ENCODE measurements at regions not wholly inside any gene's neighbourhood (a gene's known extent, or its start where the extent isn't known, plus 50 kb on each side); places are given as distances from the start of the nearest gene placed in this dataset.

DNA sequence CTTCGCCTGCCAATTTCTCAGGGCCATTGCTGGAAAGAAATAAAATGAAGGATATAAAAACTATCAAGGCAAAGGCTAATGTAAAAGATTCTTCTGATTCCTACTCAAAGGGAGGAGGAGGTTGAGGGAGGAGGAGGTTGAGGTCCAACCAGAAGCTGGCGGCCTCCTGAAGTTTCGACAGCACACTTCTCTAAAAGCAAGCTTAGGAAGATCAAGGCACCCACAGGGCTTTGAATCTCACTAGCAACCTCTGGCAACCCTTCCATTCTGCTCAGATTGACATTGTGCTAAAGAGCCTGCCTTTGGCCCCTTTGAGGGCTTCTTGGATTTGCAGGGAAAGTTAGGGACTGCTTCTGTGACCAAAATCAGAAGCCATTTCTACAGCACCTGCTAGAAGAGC lies 81.5 kb upstream of the TNRC6C start:
- ATAC-seq (ENCODE audit: low read depth in 2 of 2) (no peak), DNase-seq (no peak)
- Histone ChIP-seq H3K4me3 (ENCODE audit: low read depth, low read length) (no peak overlapping the region), H3K4me1 (ENCODE audit: control insufficient read depth, insufficient read depth, low read length, poor library complexity, severe bottlenecking) (peaks cover 55% of the 10 kb centered on the region), H3K27me3 (ENCODE audit: control insufficient read depth, insufficient read depth, low read length) (no peaks in the 10 kb centered on the region), H3K27ac (ENCODE audit: insufficient read depth, low read length, poor library complexity, severe bottlenecking) (no peak overlapping the region), H3K36me3 (ENCODE audit: control insufficient read depth, insufficient read depth, low read length) (no peaks in the 10 kb centered on the region), H3K9me3 (ENCODE audit: control insufficient read depth in 2 of 2, low read length in 2 of 2) (peaks cover 0 to 7% of the 10 kb centered on the region in 2 experiments)
- H3K9me3 Mint-ChIP-seq = peaks cover 0 to 5% (median 2%) of the 10 kb centered on the region in 7 donors
- no peaks in the 10 kb centered on the region for H3K36me3 Mint-ChIP-seq
- H3K27me3 Mint-ChIP-seq = no peaks in the 10 kb centered on the region
- peaks cover 11 to 83% (median 32%) of the 10 kb centered on the region in 4 donors for H3K4me1 Mint-ChIP-seq
- H3K27ac Mint-ChIP-seq = peak overlapping the region in 2 of 3 donors; percentile 63 to 67
- peak overlapping the region in 3 of 4 donors; percentile 15 to 43 (median 28) for H3K4me3 Mint-ChIP-seq

DNA sequence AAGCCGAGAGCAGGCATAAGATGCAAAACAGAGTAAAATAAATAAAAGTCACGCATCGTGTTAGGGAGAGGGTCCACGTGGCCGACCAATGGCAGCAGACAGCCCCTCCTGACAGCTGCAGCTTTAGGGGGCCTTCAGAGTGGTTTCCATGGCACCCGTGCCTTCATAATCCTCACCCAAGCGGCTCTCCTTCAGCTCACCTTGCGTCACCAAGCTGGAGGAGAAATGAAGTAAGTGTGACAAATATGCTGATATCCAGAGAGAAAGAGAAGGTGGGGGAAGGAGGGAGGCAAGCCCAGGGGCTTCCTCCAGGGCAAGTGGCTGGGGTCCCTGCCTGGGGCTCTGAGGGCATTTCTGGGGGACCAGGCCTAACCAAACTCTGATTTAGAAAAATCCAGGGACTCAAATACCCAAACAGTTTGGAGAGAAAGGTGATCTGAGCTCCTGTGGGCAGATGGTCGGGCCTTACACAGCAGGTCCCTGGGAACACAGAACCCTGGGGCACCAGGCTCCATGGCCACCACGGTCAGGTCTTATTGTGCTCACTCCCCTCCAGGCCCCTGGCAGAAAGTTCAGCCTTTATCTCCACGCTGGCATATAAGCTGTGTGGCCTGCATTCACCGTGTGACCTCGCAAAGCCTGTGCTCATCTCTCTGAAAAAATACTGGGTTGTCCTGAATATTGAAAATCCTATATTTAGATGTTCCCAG lies 80.7 kb upstream of the TNRC6C start:
- Mint-ChIP-seq H3K27ac (peak overlapping the region; percentile 67 to 99 (median 84)), H3K27me3 (no peaks in the 10 kb centered on the region), H3K9me3 (peaks cover 0 to 5% (median 2%) of the 10 kb centered on the region in 7 donors), H3K36me3 (no peaks in the 10 kb centered on the region), H3K4me3 (peak overlapping the region in 2 of 4 donors; percentile 28 to 48), H3K4me1 (peaks cover 7 to 83% (median 36%) of the 10 kb centered on the region in 4 donors)
- Histone ChIP-seq H3K36me3 (ENCODE audit: control insufficient read depth, insufficient read depth, low read length) (no peaks in the 10 kb centered on the region), H3K27ac (ENCODE audit: insufficient read depth, low read length, poor library complexity, severe bottlenecking) (no peak overlapping the region), H3K27me3 (ENCODE audit: control insufficient read depth, insufficient read depth, low read length) (no peaks in the 10 kb centered on the region), H3K4me3 (ENCODE audit: low read depth, low read length) (no peak overlapping the region), H3K9me3 (ENCODE audit: control insufficient read depth in 2 of 2, low read length in 2 of 2) (peaks cover 0 to 7% of the 10 kb centered on the region in 2 experiments), H3K4me1 (ENCODE audit: control insufficient read depth, insufficient read depth, low read length, poor library complexity, severe bottlenecking) (peaks cover 55% of the 10 kb centered on the region)
- DNase-seq (no peak), ATAC-seq (ENCODE audit: low read depth in 2 of 2) (no peak)

DNA sequence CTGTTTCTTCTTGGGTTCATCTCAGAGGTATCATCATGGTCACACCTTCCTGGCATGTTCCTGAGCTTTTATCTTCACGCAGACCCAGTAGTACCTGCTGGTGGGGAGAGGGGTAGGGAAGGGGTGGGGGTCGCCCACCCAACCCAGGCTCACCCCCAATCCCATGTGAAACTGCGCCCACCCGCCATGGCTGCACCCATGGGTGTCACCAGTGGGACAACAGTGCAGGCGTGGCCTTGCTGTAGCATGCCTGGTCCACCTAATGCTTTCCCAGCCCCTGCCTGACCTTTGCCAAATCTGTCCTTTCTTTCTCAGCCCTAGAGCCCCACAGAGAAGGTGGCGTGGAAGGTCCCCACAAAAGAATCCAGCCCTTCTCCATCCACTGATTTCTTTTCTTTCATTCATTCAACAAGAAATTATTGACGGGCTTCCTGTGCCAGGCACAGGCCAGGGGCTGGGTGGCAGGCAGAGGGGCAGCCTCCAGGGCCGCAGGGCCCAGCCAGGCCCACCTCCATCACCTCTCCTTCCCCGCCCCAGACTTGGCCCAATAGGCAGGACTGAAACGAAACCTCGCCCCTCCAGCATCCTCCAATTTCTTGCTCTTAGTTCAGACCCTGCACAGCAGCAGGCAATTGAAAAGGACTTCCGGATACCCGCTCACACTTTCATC lies 79.1 kb upstream of the TNRC6C start:
- H3K9me3 Mint-ChIP-seq = peaks cover 0 to 5% (median 2%) of the 10 kb centered on the region in 7 donors
- peaks cover 59% of the 10 kb centered on the region for H3K4me1 ChIP-seq (ENCODE audit: control insufficient read depth, insufficient read depth, low read length, poor library complexity, severe bottlenecking)
- ATAC-seq (ENCODE audit: low read depth in 2 of 2) (no peak), DNase-seq (no peak)
- no peaks in the 10 kb centered on the region for H3K36me3 Mint-ChIP-seq
- no peaks in the 10 kb centered on the region for H3K27me3 Mint-ChIP-seq
- H3K27ac Mint-ChIP-seq = peak overlapping the region; percentile 92 to 99 (median 99)
- peak overlapping the region in 1 of 4 donors; percentile 3 for H3K4me3 Mint-ChIP-seq
- peak overlapping the region; percentile 97 for H3K27ac ChIP-seq (ENCODE audit: insufficient read depth, low read length, poor library complexity, severe bottlenecking)
- H3K4me3 ChIP-seq (ENCODE audit: low read depth, low read length) = no peak overlapping the region
- H3K27me3 ChIP-seq (ENCODE audit: control insufficient read depth, insufficient read depth, low read length) = no peaks in the 10 kb centered on the region
- H3K36me3 ChIP-seq (ENCODE audit: control insufficient read depth, insufficient read depth, low read length) = no peaks in the 10 kb centered on the region
- H3K4me1 Mint-ChIP-seq = peaks cover 0 to 82% (median 38%) of the 10 kb centered on the region in 4 donors
- peaks cover 0 to 7% of the 10 kb centered on the region in 2 experiments for H3K9me3 ChIP-seq (ENCODE audit: control insufficient read depth in 2 of 2, low read length in 2 of 2)

DNA sequence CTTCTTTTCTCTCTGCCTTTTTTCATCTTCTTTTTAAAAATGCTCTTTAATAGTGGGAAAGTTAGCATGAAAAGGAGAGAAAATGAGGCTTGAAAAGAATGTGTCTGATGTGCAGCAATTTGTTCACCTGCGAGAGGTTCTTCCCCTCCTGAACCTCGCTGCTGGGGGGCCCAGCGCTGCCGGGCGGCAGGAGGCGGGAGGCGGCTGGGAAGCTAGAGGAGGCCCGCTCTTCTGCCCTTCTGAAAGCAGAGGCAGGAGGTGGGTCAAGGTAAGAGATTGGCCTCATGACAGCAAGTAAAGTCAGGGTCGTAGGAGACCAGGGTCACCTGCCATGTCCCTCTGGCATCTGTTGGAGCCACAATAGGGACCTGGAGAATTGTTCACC lies 78.6 kb upstream of the TNRC6C start:
- Histone ChIP-seq H3K27ac (ENCODE audit: insufficient read depth, low read length, poor library complexity, severe bottlenecking) (peak overlapping the region; percentile 97), H3K36me3 (ENCODE audit: control insufficient read depth, insufficient read depth, low read length) (no peaks in the 10 kb centered on the region), H3K27me3 (ENCODE audit: control insufficient read depth, insufficient read depth, low read length) (no peaks in the 10 kb centered on the region), H3K9me3 (ENCODE audit: control insufficient read depth in 2 of 2, low read length in 2 of 2) (peaks cover 0 to 7% of the 10 kb centered on the region in 2 experiments), H3K4me1 (ENCODE audit: control insufficient read depth, insufficient read depth, low read length, poor library complexity, severe bottlenecking) (peaks cover 59% of the 10 kb centered on the region), H3K4me3 (ENCODE audit: low read depth, low read length) (no peak overlapping the region)
- Mint-ChIP-seq H3K27me3 (no peaks in the 10 kb centered on the region), H3K9me3 (peaks cover 0 to 5% (median 2%) of the 10 kb centered on the region in 7 donors), H3K36me3 (no peaks in the 10 kb centered on the region), H3K27ac (peak overlapping the region; percentile 82 to 99 (median 99)), H3K4me1 (peaks cover 0 to 87% (median 40%) of the 10 kb centered on the region in 4 donors), H3K4me3 (peak overlapping the region in 3 of 4 donors; percentile 22 to 95 (median 73))
- ATAC-seq (ENCODE audit: low read depth in 2 of 2) (no peak), DNase-seq (no peak)

DNA sequence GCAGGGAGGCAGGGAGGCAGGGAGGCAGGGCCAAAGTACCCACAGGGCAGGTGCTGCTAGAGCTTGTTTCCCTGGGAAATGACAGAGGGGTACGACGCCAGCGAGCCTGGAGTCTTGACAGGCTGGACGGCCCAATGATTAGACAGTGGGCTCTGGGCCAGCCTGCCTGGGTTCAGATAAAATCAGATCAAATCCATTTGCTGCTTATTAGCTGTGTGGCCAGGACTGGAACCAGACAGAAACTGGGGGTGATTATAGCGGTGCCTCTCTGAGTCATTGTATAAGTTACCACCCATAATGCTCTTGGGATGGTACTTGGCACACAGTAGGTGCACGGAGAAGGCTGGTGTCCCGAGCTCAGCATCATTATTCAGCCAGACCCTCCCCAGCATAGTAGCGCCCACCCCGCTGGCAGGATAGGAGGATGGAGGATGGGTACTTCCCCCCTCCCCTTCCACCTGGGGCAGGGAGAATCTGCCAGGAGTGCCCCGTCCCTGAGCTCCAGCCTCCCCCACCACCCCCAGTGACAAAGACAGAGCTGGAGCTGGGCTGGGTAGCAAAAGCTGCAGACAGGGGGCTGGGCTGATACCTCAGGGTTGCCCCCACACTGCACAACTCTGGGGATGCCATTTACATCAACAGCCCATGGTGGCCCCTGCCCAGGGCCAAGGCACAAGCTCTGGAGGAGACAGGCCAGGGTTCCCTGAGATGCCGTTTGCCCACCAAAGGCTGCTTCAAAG lies 77.6 kb upstream of the TNRC6C start:
- Histone ChIP-seq H3K4me3 (ENCODE audit: low read depth, low read length) (peak overlapping the region; percentile 79), H3K9me3 (ENCODE audit: control insufficient read depth in 2 of 2, low read length in 2 of 2) (peaks cover 0 to 3% of the 10 kb centered on the region in 2 experiments), H3K27me3 (ENCODE audit: control insufficient read depth, insufficient read depth, low read length) (no peaks in the 10 kb centered on the region), H3K4me1 (ENCODE audit: control insufficient read depth, insufficient read depth, low read length, poor library complexity, severe bottlenecking) (peaks cover 59% of the 10 kb centered on the region), H3K27ac (ENCODE audit: insufficient read depth, low read length, poor library complexity, severe bottlenecking) (peak overlapping the region; percentile 97), H3K36me3 (ENCODE audit: control insufficient read depth, insufficient read depth, low read length) (no peaks in the 10 kb centered on the region)
- DNase-seq (no peak), ATAC-seq (ENCODE audit: low read depth in 2 of 2) (no peak)
- Mint-ChIP-seq H3K36me3 (no peaks in the 10 kb centered on the region), H3K4me1 (peaks cover 0 to 86% (median 39%) of the 10 kb centered on the region in 4 donors), H3K27ac (peak overlapping the region; percentile 99), H3K4me3 (peak overlapping the region; percentile 73 to 95 (median 83)), H3K9me3 (peaks cover 0 to 3% (median 0%) of the 10 kb centered on the region in 7 donors), H3K27me3 (peaks cover 2% of the 10 kb centered on the region)

DNA sequence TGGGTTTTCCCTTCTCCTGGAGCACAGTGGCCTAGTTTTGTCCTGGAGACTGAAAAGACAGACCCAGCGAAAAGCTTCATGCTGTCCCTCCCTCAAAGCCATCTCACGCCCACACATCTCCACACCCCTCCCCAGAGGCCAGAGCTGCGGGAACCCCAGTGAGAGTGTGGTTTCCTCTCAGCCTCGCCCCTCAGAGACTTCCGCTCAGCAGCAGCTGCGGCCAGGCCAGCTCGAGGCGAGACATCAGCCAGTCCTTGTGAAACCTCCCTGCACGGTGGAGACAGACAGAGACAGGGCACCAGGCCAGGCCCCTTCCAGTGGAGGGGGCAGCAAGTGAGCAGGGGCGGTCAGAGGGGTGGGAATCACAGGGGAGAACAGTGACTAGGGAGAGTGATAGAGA lies 77.0 kb upstream of the TNRC6C start:
- Histone ChIP-seq H3K36me3 (ENCODE audit: control insufficient read depth, insufficient read depth, low read length) (no peaks in the 10 kb centered on the region), H3K9me3 (ENCODE audit: control insufficient read depth in 2 of 2, low read length in 2 of 2) (no peaks in the 10 kb centered on the region), H3K27ac (ENCODE audit: insufficient read depth, low read length, poor library complexity, severe bottlenecking) (peak overlapping the region; percentile 97), H3K4me1 (ENCODE audit: control insufficient read depth, insufficient read depth, low read length, poor library complexity, severe bottlenecking) (peaks cover 60% of the 10 kb centered on the region), H3K4me3 (ENCODE audit: low read depth, low read length) (peak overlapping the region; percentile 79), H3K27me3 (ENCODE audit: control insufficient read depth, insufficient read depth, low read length) (no peaks in the 10 kb centered on the region)
- H3K27me3 Mint-ChIP-seq = peaks cover 4% of the 10 kb centered on the region
- no peaks in the 10 kb centered on the region for H3K36me3 Mint-ChIP-seq
- ATAC-seq (ENCODE audit: low read depth in 2 of 2) = peak; percentile 67 to 68
- H3K4me1 Mint-ChIP-seq = peaks cover 0 to 89% (median 45%) of the 10 kb centered on the region in 4 donors
- peak overlapping the region; percentile 73 to 95 (median 83) for H3K4me3 Mint-ChIP-seq
- DNase-seq = peak; percentile 58 to 90 (median 71)
- peak overlapping the region; percentile 99 for H3K27ac Mint-ChIP-seq
- H3K9me3 Mint-ChIP-seq = peaks cover 0 to 3% (median 0%) of the 10 kb centered on the region in 7 donors

DNA sequence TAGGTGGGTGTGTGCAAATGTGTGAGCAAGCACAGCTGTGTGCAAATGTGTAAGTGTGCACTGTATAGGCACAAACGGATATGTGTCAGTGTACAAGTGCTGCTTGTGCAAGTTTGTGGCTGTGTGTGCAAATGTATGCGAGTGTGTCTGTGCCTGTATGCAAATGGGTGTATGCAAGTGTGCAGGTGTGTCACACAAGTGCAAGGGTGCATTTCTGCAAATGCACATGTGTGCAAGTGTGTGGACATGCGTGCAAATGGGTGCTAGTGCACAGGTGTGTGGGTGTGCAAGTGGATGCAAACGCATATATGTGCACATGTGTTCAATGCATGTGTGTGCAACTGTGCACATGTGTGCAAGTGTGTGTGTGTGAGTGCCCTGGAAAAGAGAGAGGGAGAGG lies 76.5 kb upstream of the TNRC6C start:
- Mint-ChIP-seq H3K27ac (peak overlapping the region; percentile 99), H3K27me3 (peaks cover 4% of the 10 kb centered on the region), H3K36me3 (no peaks in the 10 kb centered on the region), H3K9me3 (peaks cover 0 to 3% (median 0%) of the 10 kb centered on the region in 7 donors), H3K4me3 (peak overlapping the region; percentile 73 to 95 (median 83)), H3K4me1 (peaks cover 0 to 91% (median 49%) of the 10 kb centered on the region in 4 donors)
- H3K27me3 ChIP-seq (ENCODE audit: control insufficient read depth, insufficient read depth, low read length) = no peaks in the 10 kb centered on the region
- DNase-seq (no peak), ATAC-seq (ENCODE audit: low read depth in 2 of 2) (peak in 1 of 2 donors; percentile 1)
- peaks cover 65% of the 10 kb centered on the region for H3K4me1 ChIP-seq (ENCODE audit: control insufficient read depth, insufficient read depth, low read length, poor library complexity, severe bottlenecking)
- no peaks in the 10 kb centered on the region for H3K36me3 ChIP-seq (ENCODE audit: control insufficient read depth, insufficient read depth, low read length)
- H3K27ac ChIP-seq (ENCODE audit: insufficient read depth, low read length, poor library complexity, severe bottlenecking) = peak overlapping the region; percentile 97
- H3K4me3 ChIP-seq (ENCODE audit: low read depth, low read length) = peak overlapping the region; percentile 79
- no peaks in the 10 kb centered on the region for H3K9me3 ChIP-seq (ENCODE audit: control insufficient read depth in 2 of 2, low read length in 2 of 2)
